Glomerular visceral epithelial cell (primary cell): ENCODE measurements at regions not wholly inside any gene's neighbourhood (a gene's known extent, or its start where the extent isn't known, plus 50 kb on each side); places are given as distances from the start of the nearest gene placed in this dataset.
A peak's percentile ranks its signal among the peaks of the same experiment; 100 is the strongest.
"Not testable (repeated sequence)": the region's sequence is repeated elsewhere in the genome, so short reads cannot be mapped to it uniquely, and the experiment has no call there.

Source experiments
- DNase-seq: peaks from one replicate; pipeline ENCODE4 v3.0.0-alpha.2; 2016; ENCODE audit errors: extremely low spot score

- peak; percentile 79 for DNase-seq
Measured at GRCh38 chr1:199612976-199613774, 414.3 kb upstream of the NR5A2 start.

- no peak for DNase-seq
Measured at GRCh38 chr1:199616947-199617346, 410.6 kb upstream of the NR5A2 start.

- no peak for DNase-seq
Measured at GRCh38 chr1:199619223-199619622, 408.3 kb upstream of the NR5A2 start.

- not testable (repeated sequence) for DNase-seq
Measured at GRCh38 chr1:199626228-199626627, 401.3 kb upstream of the NR5A2 start.

- DNase-seq, result no peak
Measured at GRCh38 chr1:199629624-199630023, 397.9 kb upstream of the NR5A2 start.

- DNase-seq, result no peak
Measured at GRCh38 chr1:199639453-199639852, 388.1 kb upstream of the NR5A2 start.

- DNase-seq, result no peak
Measured at GRCh38 chr1:199641531-199641930, 386.0 kb upstream of the NR5A2 start.

GRCh38 chr1:199644912-199645311 lies 382.6 kb upstream of the NR5A2 start:
- DNase-seq, result no peak

GRCh38 chr1:199646761-199647160 lies 380.7 kb upstream of the NR5A2 start:
- peak; percentile 24 for DNase-seq

GRCh38 chr1:199657449-199657848 lies 370.1 kb upstream of the NR5A2 start:
- no peak for DNase-seq

- DNase-seq, result no peak
Measured at GRCh38 chr1:199660071-199660470, 367.4 kb upstream of the NR5A2 start.

GRCh38 chr1:199665371-199665770 lies 362.1 kb upstream of the NR5A2 start:
- no peak for DNase-seq

GRCh38 chr1:199667089-199667488 lies 360.4 kb upstream of the NR5A2 start:
- DNase-seq, result no peak

- DNase-seq, result no peak
Measured at GRCh38 chr1:199669916-199670315, 357.6 kb upstream of the NR5A2 start.

- no peak for DNase-seq
Measured at GRCh38 chr1:199671684-199672083, 355.8 kb upstream of the NR5A2 start.

- no peak for DNase-seq
Measured at GRCh38 chr1:199675937-199676336, 351.6 kb upstream of the NR5A2 start.

- DNase-seq, result no peak
Measured at GRCh38 chr1:199678771-199679170, 348.7 kb upstream of the NR5A2 start.

- no peak for DNase-seq
Measured at GRCh38 chr1:199682081-199682480, 345.4 kb upstream of the NR5A2 start.

- DNase-seq, result peak; percentile 63
Measured at GRCh38 chr1:199684686-199685273, 342.7 kb upstream of the NR5A2 start.

GRCh38 chr1:199685369-199685768 lies 342.1 kb upstream of the NR5A2 start:
- DNase-seq, result peak; percentile 39

- no peak for DNase-seq
Measured at GRCh38 chr1:199687321-199687720, 340.2 kb upstream of the NR5A2 start.

GRCh38 chr1:199688133-199688676 lies 339.3 kb upstream of the NR5A2 start:
- no peak for DNase-seq

GRCh38 chr1:199688774-199689173 lies 338.7 kb upstream of the NR5A2 start:
- DNase-seq, result no peak
